NCI-H526 (cell line): ENCODE measurements at regions not wholly inside any gene's neighbourhood (a gene's known extent, or its start where the extent isn't known, plus 50 kb on each side); places are given as distances from the start of the nearest gene placed in this dataset.

Source experiments
- DNase-seq, 2 experiments: peaks; one replicate each; lab custom pipeline; 2025; lab: John Stamatoyannopoulos, UW

GRCh38 chr7:13035233-13035632 lies 347.8 kb downstream of the ARL4A start:
- no peak for DNase-seq

GRCh38 chr7:13036256-13036780 lies 348.9 kb downstream of the ARL4A start:
- no peak for DNase-seq

- no peak for DNase-seq
Measured at GRCh38 chr7:13037216-13037615, 349.8 kb downstream of the ARL4A start.

DNA sequence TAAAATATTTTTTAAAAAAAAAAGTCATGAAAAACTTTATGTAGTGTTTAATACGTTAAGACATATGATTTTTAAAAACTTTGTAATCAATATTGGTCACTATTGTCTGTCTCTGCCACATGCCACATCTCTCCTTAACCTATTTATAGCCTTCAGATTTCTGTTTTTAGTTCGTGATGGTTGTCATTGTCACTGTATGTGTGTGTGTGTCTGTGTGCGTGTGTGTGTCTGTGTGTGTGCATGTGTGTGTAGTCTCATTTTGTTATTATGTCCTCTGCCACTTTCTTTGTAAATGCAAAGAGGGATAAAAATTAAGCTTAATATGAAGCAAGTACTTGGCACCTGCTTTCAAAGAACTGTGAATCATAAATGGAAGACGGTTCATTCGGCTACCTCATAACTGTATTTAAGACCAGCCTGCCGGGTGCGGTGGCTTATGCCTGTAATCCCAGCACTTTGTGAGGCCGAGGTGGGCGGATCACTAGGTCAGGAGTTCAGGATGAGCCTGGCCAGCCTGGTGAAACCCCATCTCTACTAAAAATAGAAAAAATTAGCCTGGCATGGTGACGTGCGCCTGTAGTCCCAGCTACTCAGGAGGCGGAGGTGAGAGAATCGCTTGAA lies 354.0 kb downstream of the ARL4A start:
- no peak for DNase-seq

GRCh38 chr7:13042605-13043236 lies 355.3 kb downstream of the ARL4A start:
- no peak for DNase-seq

DNA sequence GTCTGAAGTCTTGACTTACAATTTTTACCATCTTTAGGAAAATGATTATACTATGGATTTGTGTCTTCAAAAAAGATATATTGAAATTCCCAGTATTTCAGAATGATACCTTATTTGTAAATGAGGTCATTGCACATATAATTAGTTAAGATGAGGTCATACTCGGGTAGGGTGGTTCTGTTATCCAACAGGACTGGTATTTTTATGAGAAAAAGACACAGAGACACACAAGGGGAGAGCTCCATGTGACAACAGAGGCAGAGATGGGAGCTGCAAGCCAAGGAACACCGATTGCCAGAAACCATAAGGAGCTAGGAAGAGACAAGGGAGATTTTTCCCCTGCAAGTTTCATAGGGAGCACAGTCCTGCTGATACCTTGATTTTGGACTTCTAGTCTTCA lies 356.9 kb downstream of the ARL4A start:
- no peak for DNase-seq

- no peak for DNase-seq
Measured at GRCh38 chr7:13047061-13047460, 359.6 kb downstream of the ARL4A start.

DNA sequence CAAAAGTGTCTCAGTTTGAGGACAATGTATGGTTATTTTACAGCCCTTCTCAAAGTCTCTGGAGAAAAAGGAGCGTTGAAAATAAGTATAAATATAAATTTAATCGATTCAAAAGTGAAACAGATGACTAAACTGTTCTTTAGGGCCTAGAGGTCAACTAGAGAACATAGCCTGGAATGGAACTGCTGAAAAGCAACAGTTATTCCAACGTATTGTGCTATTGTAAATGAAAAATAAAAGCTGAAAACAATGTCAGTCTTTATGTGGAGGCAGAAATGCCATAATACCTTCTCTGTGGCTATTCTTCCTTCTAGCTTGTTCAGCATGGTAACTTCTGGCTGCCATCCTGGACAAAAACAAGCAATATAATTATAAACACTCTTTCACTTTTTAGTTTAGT lies 362.5 kb downstream of the ARL4A start:
- no peak for DNase-seq

GRCh38 chr7:13050703-13051102 lies 363.3 kb downstream of the ARL4A start:
- no peak for DNase-seq

- DNase-seq: no peak
Measured at GRCh38 chr7:13055732-13056368, 368.4 kb downstream of the ARL4A start.

GRCh38 chr7:13057462-13058200 lies 370.2 kb downstream of the ARL4A start:
- no peak for DNase-seq

DNA sequence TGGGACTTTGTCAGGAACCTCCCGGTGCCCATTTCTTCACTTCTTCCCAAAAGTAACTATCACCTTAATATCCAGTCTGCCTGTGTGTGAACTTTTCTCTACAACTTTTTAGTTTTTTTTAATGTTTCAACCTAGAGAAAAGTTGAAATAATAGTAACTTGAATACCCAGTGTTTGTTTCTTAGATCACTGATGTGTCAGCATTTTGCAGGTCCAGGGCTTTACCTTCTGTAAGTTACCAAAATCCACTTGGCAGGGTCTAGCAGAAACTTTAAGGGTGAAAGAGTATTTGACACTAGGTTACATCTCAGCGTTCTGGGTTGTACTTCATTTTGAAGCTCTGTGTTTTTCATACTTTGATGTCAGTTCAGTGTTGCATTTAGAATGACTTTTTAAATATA lies 372.7 kb downstream of the ARL4A start:
- DNase-seq: no peak

DNA sequence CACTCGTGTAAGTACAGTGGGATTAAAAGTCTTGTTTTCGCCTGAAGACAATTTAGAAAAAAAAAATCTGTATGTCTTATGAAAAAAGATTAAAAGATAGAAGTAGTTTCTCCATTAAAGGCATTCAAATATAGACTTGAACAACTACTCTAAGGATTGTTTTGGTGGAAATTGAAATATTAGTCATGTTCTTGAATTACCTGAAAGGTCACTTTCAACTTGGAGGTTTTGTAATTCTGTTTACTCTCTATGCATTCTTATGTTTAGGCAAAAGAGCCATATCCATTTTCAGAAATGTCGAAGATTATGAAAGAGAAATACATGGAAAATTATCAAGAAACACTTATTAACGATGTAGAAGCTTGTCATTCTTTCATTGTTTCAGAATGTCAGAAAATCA lies 373.7 kb downstream of the ARL4A start:
- DNase-seq: no peak

DNA sequence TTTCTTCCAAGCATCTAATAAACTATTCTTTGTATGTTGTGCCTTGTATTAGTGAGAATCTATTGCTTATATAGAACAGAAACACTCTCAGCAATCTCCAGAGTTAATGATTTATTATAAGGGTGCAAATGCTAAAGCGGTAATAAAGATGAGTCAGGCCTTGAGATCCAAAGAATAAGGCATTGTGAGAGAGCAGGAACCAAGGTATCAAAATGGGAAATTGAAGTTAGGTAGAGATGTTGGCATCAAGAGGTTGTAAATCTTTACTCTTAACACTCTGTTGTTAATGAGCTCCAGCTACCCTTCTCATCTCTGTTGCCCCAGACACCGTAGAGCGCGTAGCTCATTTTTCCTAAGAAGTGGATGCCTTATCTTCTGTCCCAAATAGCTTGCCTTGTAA lies 375.2 kb downstream of the ARL4A start:
- DNase-seq: no peak

GRCh38 chr7:13067036-13067435 lies 379.6 kb downstream of the ARL4A start:
- DNase-seq: no peak

DNA sequence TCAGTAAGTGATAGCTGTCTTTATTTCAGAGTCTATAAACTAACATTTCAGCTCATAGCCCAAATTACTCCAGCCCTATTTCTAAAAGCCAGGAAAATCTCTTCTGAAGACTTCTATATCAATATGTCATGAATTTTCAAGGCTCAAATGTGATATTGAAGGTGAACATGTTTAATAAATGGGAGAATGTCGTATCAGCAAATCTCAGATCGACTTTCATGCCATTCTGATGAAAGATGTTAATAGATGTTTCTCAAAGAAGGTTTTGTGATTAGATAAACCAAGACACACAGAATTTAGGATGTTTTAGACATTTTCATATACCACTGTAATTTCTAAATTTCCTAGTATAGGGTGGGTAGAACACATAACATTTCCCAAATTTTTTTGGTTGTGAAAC lies 380.6 kb downstream of the ARL4A start:
- no peak for DNase-seq

GRCh38 chr7:13069841-13070240 lies 382.4 kb downstream of the ARL4A start:
- DNase-seq: no peak

DNA sequence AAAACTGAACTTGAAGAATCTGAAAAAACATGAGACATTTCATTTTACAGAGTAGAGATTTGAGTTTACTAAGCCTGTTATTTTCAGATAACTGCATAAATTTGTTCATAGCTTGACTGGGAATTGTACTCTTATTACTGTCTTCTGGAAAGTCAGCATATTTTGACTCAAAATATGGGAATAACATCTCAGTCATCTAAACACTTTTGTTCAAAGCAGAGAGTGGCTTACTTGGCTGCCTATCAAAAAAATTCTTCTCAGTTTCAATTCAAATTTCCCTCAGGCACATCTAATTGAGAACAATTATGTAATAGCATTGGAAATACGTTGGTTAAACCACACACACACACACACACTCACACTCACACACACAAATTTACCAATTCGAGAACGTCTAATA lies 384.6 kb downstream of the ARL4A start:
- DNase-seq: no peak

DNA sequence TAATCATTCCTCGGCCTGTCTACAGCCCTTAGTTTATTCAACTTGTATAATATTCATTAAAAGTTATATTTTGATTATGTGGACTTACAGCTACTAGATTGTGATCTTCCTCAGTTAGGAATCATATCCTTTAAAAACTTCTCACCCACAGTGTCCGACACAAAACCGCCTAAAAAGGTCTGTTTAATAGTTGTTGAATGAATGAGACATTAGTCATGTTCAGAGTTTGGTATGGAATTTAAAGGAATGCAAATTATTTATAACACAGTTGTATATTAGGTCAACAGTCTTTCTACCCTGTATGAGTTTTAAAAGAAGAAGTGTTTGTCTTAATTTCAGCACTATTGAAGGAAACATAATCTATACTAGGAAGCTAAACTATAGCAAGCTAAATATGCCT lies 390.0 kb downstream of the ARL4A start:
- DNase-seq: no peak

GRCh38 chr7:13078105-13078504 lies 390.7 kb downstream of the ARL4A start:
- DNase-seq: no peak

DNA sequence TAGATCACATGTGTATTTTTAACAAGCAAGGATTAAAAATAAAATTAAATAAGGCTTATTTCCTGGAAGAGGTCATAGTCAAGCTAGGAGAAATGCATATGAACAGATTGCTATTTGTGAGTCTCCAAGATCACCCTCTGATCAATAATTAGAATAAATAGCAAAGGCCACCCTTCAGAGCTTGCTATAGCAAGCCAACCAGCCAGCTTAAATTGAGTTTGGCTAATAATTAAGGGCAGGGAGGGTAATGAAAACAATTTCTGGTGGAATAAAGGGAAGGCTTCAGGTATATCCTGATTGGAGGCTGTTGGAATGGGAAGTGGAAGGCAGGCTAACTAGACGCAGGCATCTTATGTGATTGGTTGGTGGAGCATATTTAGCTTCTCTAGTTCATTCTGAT lies 403.5 kb downstream of the ARL4A start:
- no peak for DNase-seq

GRCh38 chr7:13091974-13092707 lies 404.7 kb downstream of the ARL4A start:
- DNase-seq: no peak
